ENCODE measurements at regions not wholly inside any gene's neighbourhood (a gene's known extent, or its start where the extent isn't known, plus 50 kb on each side); places are given as distances from the start of the nearest gene placed in this dataset.
"Not testable (repeated sequence)": the region's sequence is repeated elsewhere in the genome, so short reads cannot be mapped to it uniquely, and the experiment has no call there.

- no peak for DNase-seq (ENCODE audit: low read depth)
Observed at GRCh38 chr4:58871509-58871908, 1761.3 kb upstream of the IGFBP7 start.

GRCh38 chr4:58849026-58849425 is 1738.8 kb upstream of the IGFBP7 start:
- no peak for DNase-seq (ENCODE audit: low read depth)

- DNase-seq (ENCODE audit: low read depth) = no peak
Observed at GRCh38 chr4:58843455-58843854, 1733.3 kb upstream of the IGFBP7 start.

- no peak for DNase-seq (ENCODE audit: low read depth)
Observed at GRCh38 chr4:58833126-58833525, 1722.9 kb upstream of the IGFBP7 start.

- DNase-seq (ENCODE audit: low read depth) = no peak
Observed at GRCh38 chr4:58825278-58825677, 1715.1 kb upstream of the IGFBP7 start.

- not testable (repeated sequence) for DNase-seq (ENCODE audit: low read depth)
Observed at GRCh38 chr4:58818560-58818959, 1708.4 kb upstream of the IGFBP7 start.

- no peak for DNase-seq (ENCODE audit: low read depth)
Observed at GRCh38 chr4:58809948-58810347, 1699.8 kb upstream of the IGFBP7 start.

- no peak for DNase-seq (ENCODE audit: low read depth)
Observed at GRCh38 chr4:58809366-58809765, 1699.2 kb upstream of the IGFBP7 start.

- DNase-seq (ENCODE audit: low read depth) = no peak
Observed at GRCh38 chr4:58808817-58809216, 1698.6 kb upstream of the IGFBP7 start.

- DNase-seq (ENCODE audit: low read depth) = no peak
Observed at GRCh38 chr4:58807843-58808615, 1697.8 kb upstream of the IGFBP7 start.

- DNase-seq (ENCODE audit: low read depth) = peak; percentile 4
Observed at GRCh38 chr4:58776627-58777026, 1666.4 kb upstream of the IGFBP7 start.

GRCh38 chr4:58767598-58767997 is 1657.4 kb upstream of the IGFBP7 start:
- DNase-seq (ENCODE audit: low read depth) = peak; percentile 2

- DNase-seq (ENCODE audit: low read depth) = no peak
Observed at GRCh38 chr4:58766763-58767162, 1656.6 kb upstream of the IGFBP7 start.

- no peak for DNase-seq (ENCODE audit: low read depth)
Observed at GRCh38 chr4:58761563-58761962, 1651.4 kb upstream of the IGFBP7 start.

GRCh38 chr4:58760737-58761136 is 1650.6 kb upstream of the IGFBP7 start:
- no peak for DNase-seq (ENCODE audit: low read depth)

GRCh38 chr4:58760100-58760499 is 1649.9 kb upstream of the IGFBP7 start:
- no peak for DNase-seq (ENCODE audit: low read depth)

GRCh38 chr4:58749206-58749605 is 1639.0 kb upstream of the IGFBP7 start:
- DNase-seq (ENCODE audit: low read depth) = no peak

GRCh38 chr4:58740897-58741296 is 1630.7 kb upstream of the IGFBP7 start:
- no peak for DNase-seq (ENCODE audit: low read depth)

GRCh38 chr4:58739275-58739674 is 1629.1 kb upstream of the IGFBP7 start:
- no peak for DNase-seq (ENCODE audit: low read depth)

- DNase-seq (ENCODE audit: low read depth) = no peak
Observed at GRCh38 chr4:58738375-58738774, 1628.2 kb upstream of the IGFBP7 start.

- DNase-seq (ENCODE audit: low read depth) = no peak
Observed at GRCh38 chr4:58734030-58734674, 1624.0 kb upstream of the IGFBP7 start.

GRCh38 chr4:58732973-58733372 is 1622.8 kb upstream of the IGFBP7 start:
- no peak for DNase-seq (ENCODE audit: low read depth)

GRCh38 chr4:58723954-58724353 is 1613.8 kb upstream of the IGFBP7 start:
- no peak for DNase-seq (ENCODE audit: low read depth)

GRCh38 chr4:58711039-58711438 is 1600.9 kb upstream of the IGFBP7 start:
- no peak for DNase-seq (ENCODE audit: low read depth)
